ENCODE measurements at regions not wholly inside any gene's neighbourhood (a gene's known extent, or its start where the extent isn't known, plus 50 kb on each side); places are given as distances from the start of the nearest gene placed in this dataset.

DNA sequence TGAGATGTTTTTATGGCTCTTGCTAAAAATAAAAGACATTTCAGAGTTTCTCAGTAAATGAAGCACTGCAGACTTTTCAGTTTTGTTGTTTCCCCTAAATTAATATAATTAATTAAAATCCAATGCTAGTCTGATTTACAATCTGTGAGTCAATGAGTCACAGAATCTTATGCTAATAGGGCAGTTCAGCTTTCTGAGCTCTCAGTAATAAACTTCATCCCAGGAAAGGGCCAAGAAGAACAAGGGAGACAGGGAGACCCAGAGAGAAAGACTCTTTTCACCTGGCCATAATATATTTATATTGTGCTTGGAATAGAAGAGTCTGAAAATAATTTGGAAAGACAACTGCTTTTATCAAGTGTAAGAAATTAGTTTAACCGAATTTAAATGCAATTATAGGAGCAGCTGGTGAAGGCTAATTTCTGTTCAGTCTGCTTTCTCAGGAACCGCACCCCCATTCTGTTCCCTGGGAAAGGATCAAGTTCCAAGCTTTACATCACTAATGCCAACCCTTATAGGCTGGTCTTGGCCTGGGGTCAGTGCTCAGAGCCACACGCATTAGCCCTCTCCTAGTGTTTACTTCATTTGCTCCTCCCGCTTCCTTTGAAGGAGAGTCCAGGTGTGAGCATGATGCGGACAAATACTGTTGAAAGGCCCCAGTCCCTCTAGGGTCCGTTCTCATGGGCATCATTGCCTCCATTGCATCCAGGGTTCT lies 145.6 kb downstream of the ZBTB18 start:
- no peak for DNase-seq
- no peaks in the 10 kb centered on the region for H3K4me1 ChIP-seq
- no peak overlapping the region for H3K4me3 ChIP-seq
- H3K27me3 ChIP-seq (ENCODE audit: low read depth): no peaks in the 10 kb centered on the region
- no peaks in the 10 kb centered on the region for H3K9me3 ChIP-seq
- TF ChIP-seq, protein P1, sequence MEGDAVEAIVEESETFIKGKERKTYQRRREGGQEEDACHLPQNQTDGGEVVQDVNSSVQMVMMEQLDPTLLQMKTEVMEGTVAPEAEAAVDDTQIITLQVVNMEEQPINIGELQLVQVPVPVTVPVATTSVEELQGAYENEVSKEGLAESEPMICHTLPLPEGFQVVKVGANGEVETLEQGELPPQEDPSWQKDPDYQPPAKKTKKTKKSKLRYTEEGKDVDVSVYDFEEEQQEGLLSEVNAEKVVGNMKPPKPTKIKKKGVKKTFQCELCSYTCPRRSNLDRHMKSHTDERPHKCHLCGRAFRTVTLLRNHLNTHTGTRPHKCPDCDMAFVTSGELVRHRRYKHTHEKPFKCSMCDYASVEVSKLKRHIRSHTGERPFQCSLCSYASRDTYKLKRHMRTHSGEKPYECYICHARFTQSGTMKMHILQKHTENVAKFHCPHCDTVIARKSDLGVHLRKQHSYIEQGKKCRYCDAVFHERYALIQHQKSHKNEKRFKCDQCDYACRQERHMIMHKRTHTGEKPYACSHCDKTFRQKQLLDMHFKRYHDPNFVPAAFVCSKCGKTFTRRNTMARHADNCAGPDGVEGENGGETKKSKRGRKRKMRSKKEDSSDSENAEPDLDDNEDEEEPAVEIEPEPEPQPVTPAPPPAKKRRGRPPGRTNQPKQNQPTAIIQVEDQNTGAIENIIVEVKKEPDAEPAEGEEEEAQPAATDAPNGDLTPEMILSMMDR (IDR thresholded peaks at IDR 0.05): no peak
- H3K36me3 ChIP-seq: no peaks in the 10 kb centered on the region
- no peak for ATAC-seq
- intact Hi-C loops (cut with DNase I): no loop called here
- no peak overlapping the region for H3K27ac ChIP-seq

DNA sequence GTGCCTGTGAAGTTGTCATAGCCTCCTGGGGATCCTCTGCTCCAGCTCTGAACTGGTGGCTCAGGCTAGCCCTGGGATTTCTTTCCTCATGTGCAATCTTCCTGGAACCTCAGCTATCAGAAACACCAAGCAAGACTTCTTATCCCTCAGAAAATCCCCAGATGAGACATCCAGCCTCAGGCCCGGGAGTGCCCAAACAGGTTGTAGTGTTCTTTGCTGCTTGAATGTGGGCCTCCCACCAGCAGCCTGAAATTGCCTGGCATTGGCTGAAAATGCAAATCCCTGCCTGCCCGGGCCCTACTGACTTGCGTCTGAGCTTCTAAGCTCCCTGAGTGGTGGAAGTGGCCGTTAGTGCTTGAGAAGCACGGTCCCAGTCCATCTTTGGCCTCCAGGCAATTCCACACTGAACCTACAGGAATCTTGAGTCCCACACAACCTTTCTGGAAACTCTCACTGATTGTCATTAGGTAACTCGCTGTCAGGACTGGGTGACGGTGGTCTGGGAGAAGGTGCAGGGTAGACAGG lies 146.8 kb downstream of the ZBTB18 start:
- Histone ChIP-seq H3K27me3 (ENCODE audit: low read depth) (no peaks in the 10 kb centered on the region), H3K4me3 (no peak overlapping the region), H3K4me1 (no peaks in the 10 kb centered on the region), H3K9me3 (no peaks in the 10 kb centered on the region), H3K27ac (no peak overlapping the region), H3K36me3 (no peaks in the 10 kb centered on the region)
- DNase-seq (no peak), ATAC-seq (no peak)
- intact Hi-C loops (cut with DNase I): no loop called here
- TF ChIP-seq, protein P1 (IDR thresholded peaks at IDR 0.05): no peak

DNA sequence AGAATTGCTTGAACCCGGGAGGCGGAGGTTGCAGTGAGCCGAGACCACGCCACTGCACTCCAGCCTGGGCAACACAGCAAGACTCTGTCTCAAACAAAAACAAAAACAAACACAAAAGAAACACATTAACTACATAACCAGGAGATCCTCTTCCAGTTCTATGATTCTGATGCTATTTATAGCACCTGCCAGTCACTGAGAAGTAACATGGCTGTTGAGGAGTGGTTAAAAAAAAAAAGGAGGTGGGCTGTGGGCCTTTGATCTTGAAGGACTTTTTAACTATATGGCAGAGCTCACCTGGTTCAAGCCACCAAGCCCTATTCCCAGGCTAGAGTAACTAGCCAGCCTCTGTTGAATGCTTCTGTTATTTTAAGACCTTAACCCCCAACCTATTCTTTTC lies 148.8 kb downstream of the ZBTB18 start:
- TF ChIP-seq, protein P1 (IDR thresholded peaks at IDR 0.05): no peak
- Histone ChIP-seq H3K36me3 (no peaks in the 10 kb centered on the region), H3K27me3 (ENCODE audit: low read depth) (no peaks in the 10 kb centered on the region), H3K4me3 (no peak overlapping the region), H3K4me1 (no peaks in the 10 kb centered on the region), H3K9me3 (no peaks in the 10 kb centered on the region), H3K27ac (no peak overlapping the region)
- DNase-seq (no peak), ATAC-seq (no peak)
- intact Hi-C loops (cut with DNase I): no loop called here

DNA sequence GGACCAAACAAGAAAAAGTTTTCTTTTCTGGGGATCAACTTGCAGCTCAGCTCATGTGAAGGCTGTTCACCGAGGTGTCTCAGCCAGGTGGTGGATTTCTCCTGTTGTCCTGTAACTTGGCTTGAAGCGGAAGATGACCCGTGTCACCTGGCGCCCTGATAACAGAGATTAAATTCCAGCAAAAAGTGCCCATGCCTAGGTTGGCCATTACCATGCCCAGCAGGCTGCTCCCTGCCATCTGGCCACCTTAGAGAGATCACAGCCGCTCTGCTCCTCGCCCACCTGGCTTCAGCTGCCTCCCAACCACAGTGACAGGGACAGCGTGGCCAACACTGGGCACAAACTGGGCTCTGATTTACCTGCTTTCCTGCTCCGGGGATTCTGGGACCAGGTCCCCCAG lies 149.5 kb downstream of the ZBTB18 start:
- intact Hi-C loops (cut with DNase I): no loop called here
- ATAC-seq: no peak
- no peaks in the 10 kb centered on the region for H3K4me1 ChIP-seq
- DNase-seq: no peak
- H3K36me3 ChIP-seq: no peaks in the 10 kb centered on the region
- H3K27ac ChIP-seq: no peak overlapping the region
- no peak overlapping the region for H3K4me3 ChIP-seq
- no peaks in the 10 kb centered on the region for H3K27me3 ChIP-seq (ENCODE audit: low read depth)
- TF ChIP-seq, protein P1 (IDR thresholded peaks at IDR 0.05): no peak
- no peaks in the 10 kb centered on the region for H3K9me3 ChIP-seq

DNA sequence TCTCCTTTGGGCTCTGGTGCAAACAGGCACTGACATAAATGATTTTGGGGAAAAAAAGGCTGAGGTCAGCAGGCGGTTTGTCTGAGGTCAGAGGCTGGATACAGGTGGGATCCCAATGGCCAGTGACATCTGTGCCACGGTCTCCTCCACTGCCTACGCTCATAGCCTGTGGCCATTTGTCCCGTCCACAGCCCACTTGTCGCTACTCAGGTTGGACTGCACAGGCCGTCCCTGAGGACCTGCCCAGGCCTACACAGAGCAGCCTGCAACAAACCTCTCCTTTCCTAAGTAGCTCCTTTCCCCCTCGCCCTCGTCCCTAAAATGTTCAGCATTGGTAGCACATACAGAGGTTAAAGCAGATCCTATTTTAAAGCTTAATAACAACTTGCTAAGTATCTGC lies 150.7 kb downstream of the ZBTB18 start:
- Histone ChIP-seq H3K4me1 (no peaks in the 10 kb centered on the region), H3K27me3 (ENCODE audit: low read depth) (no peaks in the 10 kb centered on the region), H3K27ac (no peak overlapping the region), H3K36me3 (no peaks in the 10 kb centered on the region), H3K4me3 (no peak overlapping the region), H3K9me3 (no peaks in the 10 kb centered on the region)
- TF ChIP-seq, protein P1 (IDR thresholded peaks at IDR 0.05): no peak
- ATAC-seq: no peak
- DNase-seq: no peak
- intact Hi-C loops (cut with DNase I): no loop called here

Data from lower lobe of right lung (tissue), 2 donors.